ENCODE measurements at regions not wholly inside any gene's neighbourhood (a gene's known extent, or its start where the extent isn't known, plus 50 kb on each side); places are given as distances from the start of the nearest gene placed in this dataset.

DNA sequence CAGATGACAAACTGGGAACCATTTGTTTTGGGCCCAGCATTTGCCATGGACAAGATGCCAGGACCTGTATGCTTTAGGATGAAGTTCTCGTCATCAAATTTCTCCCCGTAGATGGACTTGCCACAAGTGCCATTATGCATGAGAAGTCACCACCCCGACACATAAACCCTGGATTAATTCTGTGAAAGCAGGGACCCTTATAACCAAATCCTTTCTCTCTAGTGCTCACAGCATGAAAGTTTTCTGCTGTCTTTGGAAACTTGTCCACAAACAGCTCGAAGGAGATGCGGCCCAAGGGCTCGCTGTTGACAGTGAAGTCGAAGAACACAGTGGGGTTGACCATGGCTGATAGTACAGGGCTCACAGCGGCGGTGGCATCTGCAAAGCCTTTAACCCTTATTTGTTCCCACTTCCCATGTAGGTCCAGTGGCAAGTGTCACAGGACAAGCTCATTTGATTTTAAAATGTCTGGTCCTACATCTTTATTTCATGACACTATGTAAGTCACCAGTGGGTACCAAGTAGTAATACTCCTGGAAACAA lies 75.2 kb upstream of the MIR17HG start:
- DNase-seq (ENCODE audit: low read depth in 4 of 4, low spot score in 3 of 4), result no peak

DNA sequence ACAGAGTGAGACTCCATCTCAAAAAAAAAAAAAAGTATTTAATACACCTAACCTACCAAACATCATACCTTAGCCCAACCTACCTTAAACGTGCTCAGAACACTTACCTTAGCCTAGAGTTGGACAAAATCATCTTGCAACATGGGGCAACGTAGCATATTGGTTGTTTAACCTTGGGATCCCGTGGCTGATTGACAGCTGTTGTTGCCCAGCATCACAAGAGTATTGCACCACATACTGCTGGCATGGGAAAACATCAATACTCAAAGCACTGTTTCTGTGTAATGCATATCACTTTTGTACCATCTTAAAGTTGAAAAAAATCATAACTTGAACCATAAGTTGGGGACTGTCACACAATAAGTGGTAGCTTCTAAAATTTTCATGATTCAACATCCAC lies 73.8 kb upstream of the MIR17HG start:
- DNase-seq (ENCODE audit: low read depth in 4 of 4, low spot score in 3 of 4), result no peak

DNA sequence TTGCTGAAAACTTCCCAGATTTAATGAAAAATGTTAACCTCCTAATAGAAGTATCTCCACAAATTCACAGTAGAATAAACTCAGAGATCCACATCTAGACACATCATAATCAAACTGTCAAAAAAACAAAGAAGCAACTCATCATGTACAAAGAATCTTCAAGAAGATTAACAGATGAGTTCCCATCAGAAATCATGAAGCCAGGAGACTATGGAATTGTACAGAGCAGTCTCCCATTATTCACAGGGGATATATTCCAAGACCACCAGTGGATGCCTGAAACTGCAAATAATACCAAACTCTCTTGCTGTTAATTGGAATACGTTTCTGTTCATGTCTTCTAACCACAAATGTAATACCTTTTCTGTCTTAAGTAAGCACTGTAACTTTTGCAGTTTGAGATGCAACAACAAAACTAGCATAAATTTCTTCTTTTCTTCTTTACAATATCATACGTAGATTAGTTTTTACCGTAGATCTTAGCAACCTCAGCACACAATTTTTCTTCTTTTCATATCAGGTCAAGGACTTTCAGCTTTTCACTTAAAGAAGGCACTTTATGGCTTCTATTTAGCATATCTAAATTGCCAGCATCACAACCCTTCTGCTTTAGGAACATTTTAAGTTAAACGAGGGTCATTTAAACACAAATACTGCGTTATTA lies 70.3 kb upstream of the MIR17HG start:
- no peak for DNase-seq (ENCODE audit: low read depth in 4 of 4, low spot score in 3 of 4)

DNA sequence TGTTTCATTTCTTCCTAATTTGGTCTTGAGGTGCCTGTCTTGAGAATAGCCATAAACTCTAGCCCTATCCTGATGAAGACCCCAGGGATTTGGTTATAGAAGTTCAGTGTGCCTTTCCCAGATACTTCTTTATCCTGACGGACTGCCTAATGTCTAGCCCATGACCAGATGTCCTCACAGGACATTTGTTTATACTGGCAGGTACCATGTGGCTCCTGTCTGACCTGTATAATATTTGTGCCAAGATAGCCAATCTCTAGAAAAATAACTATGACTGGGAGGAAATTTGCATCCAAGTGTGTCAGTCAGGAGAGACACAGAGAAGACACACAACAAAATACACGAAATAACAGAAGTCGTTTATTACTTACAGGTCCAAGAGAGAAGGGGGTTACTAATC lies 69.2 kb upstream of the MIR17HG start:
- no peak for DNase-seq (ENCODE audit: low read depth in 4 of 4, low spot score in 3 of 4)

DNA sequence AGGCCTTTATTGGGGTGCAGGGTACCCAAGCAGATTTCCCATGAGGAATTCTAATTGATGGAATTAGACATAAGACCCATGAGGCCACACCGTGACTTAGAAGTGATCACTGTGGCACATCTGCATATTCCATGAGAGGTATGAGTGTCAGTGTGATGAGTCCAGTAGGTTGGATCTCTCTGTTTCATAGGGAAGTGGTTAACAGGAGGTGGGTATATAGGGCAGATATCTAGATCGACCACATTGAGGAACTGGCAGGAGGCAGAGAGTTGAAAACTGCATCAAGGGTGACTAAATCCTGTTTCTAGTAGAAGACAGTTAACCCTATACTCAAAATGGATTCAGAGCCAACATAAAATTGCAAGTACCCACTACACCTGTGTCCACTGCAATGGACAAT lies 68.6 kb upstream of the MIR17HG start:
- no peak for DNase-seq (ENCODE audit: low read depth in 4 of 4, low spot score in 3 of 4)

DNA sequence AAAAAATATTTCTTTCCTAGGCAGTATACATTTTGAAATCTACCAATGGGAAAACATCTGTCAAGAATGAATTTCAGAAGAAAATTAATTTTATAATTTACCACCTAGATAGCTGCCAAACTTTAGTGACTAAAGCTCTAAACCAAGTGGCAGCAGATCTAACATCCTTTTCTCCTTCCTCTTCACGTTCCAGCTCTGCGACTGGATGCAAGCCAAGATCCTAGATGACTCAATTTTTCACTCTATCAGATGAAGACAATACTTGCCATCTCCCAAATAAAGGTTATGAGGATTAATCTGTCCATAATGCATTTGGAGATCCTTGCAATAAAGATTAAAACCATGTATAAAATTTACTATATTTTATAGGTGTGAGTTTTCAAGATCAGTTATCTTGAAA lies 66.7 kb upstream of the MIR17HG start:
- no peak for DNase-seq (ENCODE audit: low read depth in 4 of 4, low spot score in 3 of 4)

DNA sequence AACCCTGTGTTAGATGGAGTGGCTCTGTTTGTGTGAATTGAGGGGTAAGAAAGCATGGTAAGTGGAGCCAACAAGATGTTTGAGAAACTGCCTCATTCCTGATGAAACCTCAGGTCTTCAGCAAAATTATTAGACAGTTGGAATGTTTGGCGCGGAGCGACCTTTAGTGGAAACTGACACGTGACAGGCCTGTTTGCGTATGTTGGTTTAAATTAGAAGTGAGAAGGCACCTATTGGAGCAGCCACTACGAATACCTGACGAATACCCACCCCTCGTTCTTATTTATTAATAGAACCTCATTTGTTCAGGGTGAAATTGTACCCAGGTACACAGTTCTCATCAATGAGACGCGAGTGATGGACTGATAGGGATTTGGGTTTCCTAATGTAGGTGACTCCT lies 63.2 kb upstream of the MIR17HG start:
- no peak for DNase-seq (ENCODE audit: low read depth in 4 of 4, low spot score in 3 of 4)

DNA sequence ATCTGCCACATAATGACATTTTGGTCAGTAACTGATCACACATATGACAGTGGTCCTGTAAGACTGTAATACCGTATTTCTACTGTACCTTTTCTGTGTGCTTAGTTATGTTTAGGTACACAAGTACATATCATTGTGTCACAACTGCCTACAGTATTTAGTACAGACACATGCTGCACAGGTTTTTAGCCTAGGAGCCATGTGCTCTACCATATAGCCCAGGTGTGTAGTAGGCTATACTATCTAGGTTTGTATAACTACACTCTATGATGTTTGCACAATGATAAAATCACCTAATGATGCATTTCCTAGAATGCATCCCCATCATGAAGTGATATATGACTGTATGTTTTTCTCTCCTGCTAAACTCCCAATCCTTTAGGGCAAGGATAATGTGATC lies 61.2 kb upstream of the MIR17HG start:
- no peak for DNase-seq (ENCODE audit: low read depth in 4 of 4, low spot score in 3 of 4)

DNA sequence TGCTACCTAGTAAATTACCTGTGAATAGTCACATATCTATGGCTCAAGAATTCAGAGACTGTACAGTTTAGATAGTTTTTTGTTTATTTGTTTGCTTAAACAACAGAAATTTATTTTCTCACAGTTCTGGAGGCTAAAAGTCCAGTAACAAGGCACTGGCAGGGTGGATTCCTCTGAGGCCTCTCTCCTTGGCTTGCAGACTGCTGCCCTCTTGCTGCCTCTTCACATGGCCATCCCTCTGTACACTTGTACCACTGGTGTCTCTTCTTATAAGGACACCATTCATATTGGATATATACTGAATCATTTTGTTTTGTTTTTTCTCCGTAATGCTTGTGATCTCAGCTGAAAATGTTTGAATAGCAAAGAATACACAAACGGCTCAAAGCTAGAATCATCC lies 56.4 kb upstream of the MIR17HG start:
- no peak for DNase-seq (ENCODE audit: low read depth in 4 of 4, low spot score in 3 of 4)

DNA sequence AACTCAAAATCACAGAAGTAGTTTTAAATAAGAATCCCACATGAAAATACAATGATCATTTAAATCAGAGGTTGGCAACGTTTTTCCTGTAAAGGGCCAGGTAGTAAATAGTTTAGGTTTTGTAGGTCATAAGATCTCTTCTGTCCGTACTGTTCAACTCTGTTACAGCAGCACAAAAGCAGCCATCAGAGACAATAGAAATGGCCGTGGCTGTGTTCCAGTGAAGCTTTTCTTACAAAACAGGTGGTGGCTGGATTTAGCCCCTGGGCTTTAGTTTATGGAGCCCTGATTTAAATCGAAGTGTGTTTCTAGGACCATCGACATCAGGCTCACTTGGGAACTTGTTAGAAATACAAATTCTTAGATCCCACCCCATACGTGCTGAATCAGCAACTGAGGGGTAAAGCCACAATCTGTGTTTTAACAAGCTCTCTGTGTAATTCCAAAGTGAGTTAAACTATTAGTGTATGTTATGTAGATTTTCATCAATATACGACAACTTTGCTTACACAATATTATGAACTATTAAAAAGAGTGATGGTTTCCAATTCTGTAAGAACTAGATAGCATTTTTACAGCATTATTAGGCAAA lies 54.8 kb upstream of the MIR17HG start:
- no peak for DNase-seq (ENCODE audit: low read depth in 4 of 4, low spot score in 3 of 4)

DNA sequence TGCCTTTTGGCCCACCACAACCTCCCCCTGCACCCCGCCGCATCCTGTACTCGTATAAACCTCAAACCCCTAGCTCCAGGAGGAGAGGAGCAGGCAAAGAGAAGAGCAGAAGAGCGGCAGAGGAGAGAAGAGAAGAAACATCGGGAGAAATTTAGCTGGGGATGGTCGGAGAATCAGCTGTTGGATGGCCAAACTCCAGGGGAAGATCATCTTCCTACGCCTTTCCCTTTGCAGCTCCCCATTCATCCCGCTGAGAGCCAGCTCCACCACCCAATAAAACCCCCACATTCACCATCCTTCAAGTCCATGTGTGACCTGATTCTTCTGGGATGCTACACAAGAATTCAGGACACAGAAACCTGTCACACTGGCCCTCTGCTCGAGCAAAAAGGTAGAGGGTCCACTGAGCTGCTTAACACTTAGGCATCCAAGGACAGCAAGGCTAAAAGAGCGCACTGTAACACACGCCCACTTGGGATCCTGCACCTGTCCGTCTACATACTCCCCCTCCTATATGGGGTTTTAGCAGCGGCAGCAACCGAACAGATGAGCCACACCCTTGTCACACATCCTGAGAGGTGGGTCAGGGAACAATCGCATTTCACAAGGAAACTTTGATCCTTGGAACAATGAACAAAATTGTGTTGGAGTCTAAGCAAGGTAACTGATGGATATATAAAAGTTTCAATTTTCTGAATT lies 51.6 kb upstream of the MIR17HG start:
- DNase-seq (ENCODE audit: low read depth in 4 of 4, low spot score in 3 of 4), result no peak

DNA sequence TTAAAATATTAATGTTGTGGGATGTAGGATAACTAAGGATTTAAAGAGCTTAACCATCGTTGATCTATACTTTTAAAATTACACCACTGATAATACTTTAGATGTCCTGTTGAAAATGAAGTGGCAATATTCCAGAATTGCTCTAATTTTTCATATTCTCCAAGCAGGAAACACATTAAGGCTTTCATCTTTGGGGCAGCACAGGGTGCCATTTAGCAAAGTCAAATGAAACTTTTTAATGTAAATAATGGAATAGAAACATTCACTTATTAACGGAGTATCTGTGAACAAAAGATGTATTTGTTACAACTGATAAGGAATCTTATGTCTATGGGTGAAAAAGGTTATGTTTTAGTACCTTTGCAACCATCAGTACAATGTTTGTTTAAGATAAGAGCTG lies 50.0 kb upstream of the MIR17HG start:
- DNase-seq (ENCODE audit: low read depth in 4 of 4, low spot score in 3 of 4), result no peak
